Mammary epithelial cell (primary cell): ENCODE measurements at regions not wholly inside any gene's neighbourhood (a gene's known extent, or its start where the extent isn't known, plus 50 kb on each side); places are given as distances from the start of the nearest gene placed in this dataset.

Experiments used
- EZH2 ChIP-seq: IDR thresholded peaks from 2 replicates; pipeline ENCODE4 v1.6.1; 2012; ENCODE audit warnings: low read length, inconsistent platforms, borderline replicate concordance
- TF ChIP-seq, protein P1 (sequence below), 2 donors: IDR thresholded peaks in 1 of 2; conservative IDR thresholded peaks in 1 of 2; 2 replicates each; pipeline ENCODE4 v1.5.1; 2011 to 2012; ENCODE audit warnings: inconsistent platforms in 2 of 2, low read length in 2 of 2, mild to moderate bottlenecking in 2 of 2, control low read depth in 1 of 2, low read depth in 1 of 2; ENCODE audit not compliant: insufficient read depth in 1 of 2; ENCODE audit errors: extremely low read depth in 1 of 2

DNA sequence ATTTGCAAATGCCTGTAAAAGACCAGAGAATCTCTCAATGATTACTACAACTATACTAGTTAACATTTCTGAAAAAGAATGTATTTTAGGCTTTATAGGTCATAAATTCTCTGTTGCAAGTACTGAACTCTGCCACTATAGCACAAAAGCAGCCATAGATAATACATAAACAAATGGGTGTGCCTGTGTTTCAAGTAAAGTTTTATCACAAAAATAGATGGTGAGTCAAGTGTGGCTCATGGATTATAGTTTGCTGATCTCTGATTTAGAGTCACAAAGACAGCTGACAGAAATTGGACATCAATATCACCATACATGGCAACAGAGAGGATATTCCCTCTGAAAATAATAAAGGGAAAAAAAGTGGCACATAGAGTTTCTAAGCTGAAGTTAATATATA, 68.1 kb downstream of the FSCB start:
- TF ChIP-seq, protein P1, sequence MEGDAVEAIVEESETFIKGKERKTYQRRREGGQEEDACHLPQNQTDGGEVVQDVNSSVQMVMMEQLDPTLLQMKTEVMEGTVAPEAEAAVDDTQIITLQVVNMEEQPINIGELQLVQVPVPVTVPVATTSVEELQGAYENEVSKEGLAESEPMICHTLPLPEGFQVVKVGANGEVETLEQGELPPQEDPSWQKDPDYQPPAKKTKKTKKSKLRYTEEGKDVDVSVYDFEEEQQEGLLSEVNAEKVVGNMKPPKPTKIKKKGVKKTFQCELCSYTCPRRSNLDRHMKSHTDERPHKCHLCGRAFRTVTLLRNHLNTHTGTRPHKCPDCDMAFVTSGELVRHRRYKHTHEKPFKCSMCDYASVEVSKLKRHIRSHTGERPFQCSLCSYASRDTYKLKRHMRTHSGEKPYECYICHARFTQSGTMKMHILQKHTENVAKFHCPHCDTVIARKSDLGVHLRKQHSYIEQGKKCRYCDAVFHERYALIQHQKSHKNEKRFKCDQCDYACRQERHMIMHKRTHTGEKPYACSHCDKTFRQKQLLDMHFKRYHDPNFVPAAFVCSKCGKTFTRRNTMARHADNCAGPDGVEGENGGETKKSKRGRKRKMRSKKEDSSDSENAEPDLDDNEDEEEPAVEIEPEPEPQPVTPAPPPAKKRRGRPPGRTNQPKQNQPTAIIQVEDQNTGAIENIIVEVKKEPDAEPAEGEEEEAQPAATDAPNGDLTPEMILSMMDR (conservative IDR thresholded peaks at IDR 0.05 in 1 of 2, IDR thresholded peaks at IDR 0.05 in 1 of 2; ENCODE audit: extremely low read depth in 1 of 2, insufficient read depth in 1 of 2, low read depth in 1 of 2, low read length in 2 of 2) = no peak
- no peak for TF ChIP-seq EZH2
